H1 (cell line): ENCODE measurements at regions not wholly inside any gene's neighbourhood (a gene's known extent, or its start where the extent isn't known, plus 50 kb on each side); places are given as distances from the start of the nearest gene placed in this dataset.

Experiments used
- ATF2 ChIP-seq: IDR thresholded peaks from 2 replicates; pipeline ENCODE4 v1.6.1; 2012; ENCODE audit warnings: low read length, inconsistent platforms
- CREB1 ChIP-seq: IDR thresholded peaks from 2 replicates; pipeline ENCODE4 v1.6.1; 2012; ENCODE audit warnings: inconsistent platforms
- EGR1 ChIP-seq: IDR thresholded peaks from 2 replicates; pipeline ENCODE4 v1.6.1; 2011; ENCODE audit warnings: low read depth, low read length, borderline replicate concordance
- MAX ChIP-seq: IDR thresholded peaks from 2 replicates; pipeline ENCODE4 v1.6.1; 2012; ENCODE audit warnings: inconsistent platforms
- NRF1 ChIP-seq: IDR thresholded peaks from 2 replicates; pipeline ENCODE4 v1.6.1; 2011; ENCODE audit warnings: mild to moderate bottlenecking, low read depth, low read length, improper control_type of control experiment
- POLR2A ChIP-seq, 2 experiments: IDR thresholded peaks; 1 replicate in 1 of 2; 2 replicates in 1 of 2; pipeline ENCODE4 v1.6.1; 2011; ENCODE audit warnings: low read depth in 2 of 2, low read length in 2 of 2, mild to moderate bottlenecking in 2 of 2; ENCODE audit errors: control extremely low read depth in 1 of 2
- POLR2AphosphoS5 ChIP-seq: IDR thresholded peaks from 2 replicates; pipeline ENCODE4 v1.6.1; 2011; ENCODE audit warnings: low read depth, low read length
- RXRA ChIP-seq: IDR thresholded peaks from 2 replicates; pipeline ENCODE4 v1.6.1; 2011; ENCODE audit warnings: low read depth, mild to moderate bottlenecking, low read length, moderate library complexity; ENCODE audit not compliant: insufficient read depth
- TF ChIP-seq, protein P1 (sequence below), 3 experiments: IDR thresholded peaks; 1 replicate in 2 of 3; 2 replicates in 1 of 3; pipeline versions ENCODE4 v1.5.1 to v1.6.1; 2011; ENCODE audit warnings: low read length in 3 of 3, mild to moderate bottlenecking in 3 of 3, inconsistent platforms in 2 of 3, low read depth in 1 of 3, moderate library complexity in 1 of 3; ENCODE audit not compliant: insufficient read depth in 1 of 3; ENCODE audit errors: control extremely low read depth in 1 of 3

- TF ChIP-seq RXRA: no peak
- TF ChIP-seq EGR1: no peak
- TF ChIP-seq, protein P1, sequence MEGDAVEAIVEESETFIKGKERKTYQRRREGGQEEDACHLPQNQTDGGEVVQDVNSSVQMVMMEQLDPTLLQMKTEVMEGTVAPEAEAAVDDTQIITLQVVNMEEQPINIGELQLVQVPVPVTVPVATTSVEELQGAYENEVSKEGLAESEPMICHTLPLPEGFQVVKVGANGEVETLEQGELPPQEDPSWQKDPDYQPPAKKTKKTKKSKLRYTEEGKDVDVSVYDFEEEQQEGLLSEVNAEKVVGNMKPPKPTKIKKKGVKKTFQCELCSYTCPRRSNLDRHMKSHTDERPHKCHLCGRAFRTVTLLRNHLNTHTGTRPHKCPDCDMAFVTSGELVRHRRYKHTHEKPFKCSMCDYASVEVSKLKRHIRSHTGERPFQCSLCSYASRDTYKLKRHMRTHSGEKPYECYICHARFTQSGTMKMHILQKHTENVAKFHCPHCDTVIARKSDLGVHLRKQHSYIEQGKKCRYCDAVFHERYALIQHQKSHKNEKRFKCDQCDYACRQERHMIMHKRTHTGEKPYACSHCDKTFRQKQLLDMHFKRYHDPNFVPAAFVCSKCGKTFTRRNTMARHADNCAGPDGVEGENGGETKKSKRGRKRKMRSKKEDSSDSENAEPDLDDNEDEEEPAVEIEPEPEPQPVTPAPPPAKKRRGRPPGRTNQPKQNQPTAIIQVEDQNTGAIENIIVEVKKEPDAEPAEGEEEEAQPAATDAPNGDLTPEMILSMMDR (IDR thresholded peaks at IDR 0.05; ENCODE audit: control extremely low read depth in 1 of 3, insufficient read depth in 1 of 3, low read depth in 1 of 3, low read length in 3 of 3): no peak
- TF ChIP-seq NRF1: no peak
- TF ChIP-seq CREB1: no peak
- TF ChIP-seq ATF2: no peak
- no peak for TF ChIP-seq POLR2A (IDR thresholded peaks at IDR 0.05; ENCODE audit: control extremely low read depth in 1 of 2, low read depth in 2 of 2, low read length in 2 of 2)
- TF ChIP-seq MAX: no peak
- TF ChIP-seq POLR2AphosphoS5: no peak
Observed at GRCh38 chr18:10351858-10352257, 102.6 kb upstream of the APCDD1 start.
